ENCODE measurements at regions not wholly inside any gene's neighbourhood (a gene's known extent, or its start where the extent isn't known, plus 50 kb on each side); places are given as distances from the start of the nearest gene placed in this dataset.

DNA sequence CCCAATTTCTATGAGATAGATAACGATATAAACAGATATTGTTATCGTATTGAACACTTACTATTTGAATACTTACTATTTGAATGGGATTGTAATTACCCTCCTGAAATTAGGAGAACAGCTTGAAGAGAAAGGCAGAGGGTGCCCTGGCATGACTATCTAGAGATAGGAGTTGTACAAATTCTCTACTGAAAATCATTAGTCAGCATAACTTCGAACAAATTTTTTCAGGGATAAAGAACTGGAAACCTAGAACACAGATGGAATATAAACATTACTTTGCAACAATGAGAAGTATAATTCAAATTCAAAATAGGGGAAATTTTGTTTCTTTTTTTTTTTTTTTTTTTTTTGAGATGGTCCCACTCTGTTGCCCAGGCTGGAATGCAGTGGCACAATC, 1096.8 kb downstream of the C4orf33 start:
- TF ChIP-seq, protein P1, sequence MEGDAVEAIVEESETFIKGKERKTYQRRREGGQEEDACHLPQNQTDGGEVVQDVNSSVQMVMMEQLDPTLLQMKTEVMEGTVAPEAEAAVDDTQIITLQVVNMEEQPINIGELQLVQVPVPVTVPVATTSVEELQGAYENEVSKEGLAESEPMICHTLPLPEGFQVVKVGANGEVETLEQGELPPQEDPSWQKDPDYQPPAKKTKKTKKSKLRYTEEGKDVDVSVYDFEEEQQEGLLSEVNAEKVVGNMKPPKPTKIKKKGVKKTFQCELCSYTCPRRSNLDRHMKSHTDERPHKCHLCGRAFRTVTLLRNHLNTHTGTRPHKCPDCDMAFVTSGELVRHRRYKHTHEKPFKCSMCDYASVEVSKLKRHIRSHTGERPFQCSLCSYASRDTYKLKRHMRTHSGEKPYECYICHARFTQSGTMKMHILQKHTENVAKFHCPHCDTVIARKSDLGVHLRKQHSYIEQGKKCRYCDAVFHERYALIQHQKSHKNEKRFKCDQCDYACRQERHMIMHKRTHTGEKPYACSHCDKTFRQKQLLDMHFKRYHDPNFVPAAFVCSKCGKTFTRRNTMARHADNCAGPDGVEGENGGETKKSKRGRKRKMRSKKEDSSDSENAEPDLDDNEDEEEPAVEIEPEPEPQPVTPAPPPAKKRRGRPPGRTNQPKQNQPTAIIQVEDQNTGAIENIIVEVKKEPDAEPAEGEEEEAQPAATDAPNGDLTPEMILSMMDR (IDR thresholded peaks at IDR 0.05; ENCODE audit: low read depth, low read length), result no peak
- no peak for TF ChIP-seq EZH2phosphoT487 (IDR thresholded peaks at IDR 0.05; ENCODE audit: low read depth)

All from OCI-LY3 (cell line).